OCI-LY1 (cell line): ENCODE measurements at regions not wholly inside any gene's neighbourhood (a gene's known extent, or its start where the extent isn't known, plus 50 kb on each side); places are given as distances from the start of the nearest gene placed in this dataset.

Source experiments
- H2AFZ ChIP-seq: fragments of 200-600 bp; sonication (generic), shearing (Covaris generic); 2 replicates; pipeline ENCODE4 v1.6.0; 2014; ENCODE audit warnings: antibody characterized with exemption, mild to moderate bottlenecking, low read length
- H3F3A ChIP-seq: fragments of 200-600 bp; sonication (generic), shearing (Covaris generic); 2 replicates; pipeline ENCODE4 v1.6.0; 2014; ENCODE audit warnings: mild to moderate bottlenecking, antibody characterized with exemption, low read length, moderate library complexity; ENCODE audit not compliant: insufficient read depth
- H3K27ac ChIP-seq: fragments of 200-600 bp; sonication (generic); 2 replicates; pipeline ENCODE4 v1.5.1; 2014; ENCODE audit warnings: low read length, mixed run types, mild to moderate bottlenecking, low read depth; ENCODE audit not compliant: poor library complexity, severe bottlenecking
- H3K27me3 ChIP-seq: fragments of 200-600 bp; sonication (generic); 2 replicates; pipeline ENCODE4 v1.6.0; 2014; ENCODE audit warnings: antibody characterized with exemption, mild to moderate bottlenecking, low read length, moderate library complexity; ENCODE audit not compliant: insufficient read depth
- H3K36me3 ChIP-seq: fragments of 200-600 bp; sonication (generic); 2 replicates; pipeline ENCODE4 v1.6.1; 2014; ENCODE audit warnings: mild to moderate bottlenecking, antibody characterized with exemption, low read length, moderate library complexity, mixed read lengths; ENCODE audit not compliant: insufficient read depth
- H3K4me1 ChIP-seq: fragments of 200-600 bp; sonication (generic); 2 replicates; pipeline ENCODE4 v1.5.1; 2014; ENCODE audit warnings: mild to moderate bottlenecking, low read length, moderate library complexity; ENCODE audit not compliant: insufficient read depth, severe bottlenecking
- H3K4me2 ChIP-seq: fragments of 200-600 bp; sonication (generic), shearing (Covaris generic); 2 replicates; pipeline ENCODE4 v1.6.1; 2014; ENCODE audit warnings: low read length
- H3K4me3 ChIP-seq: fragments of 200-600 bp; sonication (generic); 2 replicates; pipeline ENCODE4 v1.5.1; 2014; ENCODE audit warnings: low read length, low read depth, mild to moderate bottlenecking, mixed read lengths; ENCODE audit not compliant: poor library complexity, severe bottlenecking
- H3K79me2 ChIP-seq: fragments of 200-600 bp; shearing (Covaris generic); 2 replicates; pipeline ENCODE4 v1.6.1; 2016; ENCODE audit warnings: mixed run types, low read length, mixed read lengths; ENCODE audit not compliant: insufficient read depth
- H3K9ac ChIP-seq: fragments of 200-600 bp; sonication (generic), shearing (Covaris generic); 2 replicates; pipeline ENCODE4 v1.6.1; 2014; ENCODE audit warnings: mild to moderate bottlenecking, low read length, mixed read lengths
- H3K9me2 ChIP-seq: fragments of 200-600 bp; sonication (generic), shearing (Covaris generic); 2 replicates; pipeline ENCODE4 v1.6.1; 2014; ENCODE audit warnings: low read depth, mild to moderate bottlenecking, low read length, mixed read lengths
- H3K9me3 ChIP-seq: fragments of 200-600 bp; shearing (Covaris generic); 2 replicates; pipeline ENCODE4 v1.6.1; 2014; ENCODE audit warnings: low read length, mixed read lengths
- H4K20me1 ChIP-seq: fragments of 200-600 bp; sonication (generic), shearing (Covaris generic); 2 replicates; pipeline ENCODE4 v1.6.0; 2016; ENCODE audit warnings: mild to moderate bottlenecking, low read length; ENCODE audit not compliant: insufficient read depth
- EZH2 ChIP-seq: fragments of 200-600 bp; sonication (generic), shearing (Covaris generic); IDR thresholded peaks from 2 replicates; pipeline ENCODE4 v1.8.0; 2017; ENCODE audit warnings: borderline replicate concordance, mixed run types, mild to moderate bottlenecking, antibody characterized with exemption, low read length, moderate library complexity, mixed read lengths
- TF ChIP-seq, protein P1 (sequence below): fragments of 200-600 bp; sonication (generic), shearing (Covaris generic); IDR thresholded peaks from 2 replicates; pipeline ENCODE4 v1.5.1; 2017; ENCODE audit warnings: mild to moderate bottlenecking, antibody characterized with exemption, low read length, moderate library complexity, mixed read lengths

DNA sequence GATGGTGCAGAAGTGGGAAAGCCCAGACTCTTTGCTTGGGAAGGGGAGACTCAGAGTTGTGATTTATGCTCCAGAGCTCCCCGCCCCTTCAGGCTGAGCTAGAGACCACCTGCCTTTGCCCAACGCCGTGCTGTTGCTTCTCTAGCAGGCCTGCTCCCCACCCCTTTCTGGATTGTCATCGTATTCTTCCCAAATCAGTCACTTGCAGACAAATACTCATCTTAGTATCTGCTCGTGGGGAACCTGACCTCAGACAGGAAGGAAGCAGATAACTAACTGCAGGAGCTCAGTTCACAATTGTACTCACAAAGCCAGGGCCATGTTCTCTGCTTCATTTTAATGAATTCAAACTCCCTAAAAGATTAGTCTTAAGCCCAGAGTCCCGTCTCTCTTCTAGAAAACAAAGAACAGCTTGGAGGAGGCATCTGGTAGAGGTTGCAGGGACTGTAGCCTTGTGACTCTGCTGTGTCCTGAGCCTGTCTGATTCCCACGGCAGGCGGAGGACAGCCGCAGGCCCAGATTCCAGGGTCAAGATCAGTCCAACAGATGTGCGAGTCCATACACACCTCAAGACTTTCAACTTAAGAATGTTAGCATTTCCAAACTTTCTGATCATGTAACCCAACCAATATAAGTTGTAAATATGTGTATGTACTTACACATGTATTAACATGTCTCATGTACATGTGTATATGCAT lies 57.2 kb upstream of the GGTLC1 start:
- H3K79me2 ChIP-seq, result no peaks in the 10 kb centered on the region
- no peak overlapping the region for H3K27ac ChIP-seq
- H3F3A ChIP-seq, result no peaks in the 10 kb centered on the region
- no peak overlapping the region for H3K9ac ChIP-seq
- no peaks in the 10 kb centered on the region for H3K4me1 ChIP-seq
- H3K4me2 ChIP-seq, result no peak overlapping the region
- TF ChIP-seq, protein P1, sequence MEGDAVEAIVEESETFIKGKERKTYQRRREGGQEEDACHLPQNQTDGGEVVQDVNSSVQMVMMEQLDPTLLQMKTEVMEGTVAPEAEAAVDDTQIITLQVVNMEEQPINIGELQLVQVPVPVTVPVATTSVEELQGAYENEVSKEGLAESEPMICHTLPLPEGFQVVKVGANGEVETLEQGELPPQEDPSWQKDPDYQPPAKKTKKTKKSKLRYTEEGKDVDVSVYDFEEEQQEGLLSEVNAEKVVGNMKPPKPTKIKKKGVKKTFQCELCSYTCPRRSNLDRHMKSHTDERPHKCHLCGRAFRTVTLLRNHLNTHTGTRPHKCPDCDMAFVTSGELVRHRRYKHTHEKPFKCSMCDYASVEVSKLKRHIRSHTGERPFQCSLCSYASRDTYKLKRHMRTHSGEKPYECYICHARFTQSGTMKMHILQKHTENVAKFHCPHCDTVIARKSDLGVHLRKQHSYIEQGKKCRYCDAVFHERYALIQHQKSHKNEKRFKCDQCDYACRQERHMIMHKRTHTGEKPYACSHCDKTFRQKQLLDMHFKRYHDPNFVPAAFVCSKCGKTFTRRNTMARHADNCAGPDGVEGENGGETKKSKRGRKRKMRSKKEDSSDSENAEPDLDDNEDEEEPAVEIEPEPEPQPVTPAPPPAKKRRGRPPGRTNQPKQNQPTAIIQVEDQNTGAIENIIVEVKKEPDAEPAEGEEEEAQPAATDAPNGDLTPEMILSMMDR, result no peak
- no peak for TF ChIP-seq EZH2
- no peak overlapping the region for H2AFZ ChIP-seq
- H3K27me3 ChIP-seq, result no peaks in the 10 kb centered on the region
- H3K36me3 ChIP-seq, result no peaks in the 10 kb centered on the region
- no peak overlapping the region for H3K4me3 ChIP-seq
- H4K20me1 ChIP-seq, result no peaks in the 10 kb centered on the region
- H3K9me2 ChIP-seq, result no peaks in the 10 kb centered on the region
- H3K9me3 ChIP-seq, result no peaks in the 10 kb centered on the region

DNA sequence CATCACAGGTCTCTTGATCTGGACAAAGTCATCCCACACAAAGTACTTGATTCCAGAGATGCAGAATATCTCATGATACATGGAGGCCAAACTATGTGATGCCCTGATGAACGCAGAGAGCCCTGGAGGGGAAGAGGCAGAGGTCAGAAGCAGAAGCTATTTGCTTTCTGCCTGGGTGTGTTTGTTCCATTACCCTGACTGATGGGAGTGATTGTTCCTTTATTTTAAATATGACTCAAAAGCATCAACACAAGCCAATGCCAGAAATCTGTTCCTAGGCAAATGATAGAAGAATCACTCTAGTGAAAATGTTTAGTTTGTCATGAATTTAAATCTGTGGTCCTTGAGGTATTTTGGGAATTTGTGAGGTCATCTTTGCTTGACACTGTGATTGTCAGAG lies 54.7 kb upstream of the GGTLC1 start:
- Histone ChIP-seq H3K9me3 (no peaks in the 10 kb centered on the region), H3K4me3 (no peak overlapping the region), H4K20me1 (no peaks in the 10 kb centered on the region), H2AFZ (no peak overlapping the region), H3K4me2 (no peak overlapping the region), H3K27ac (no peak overlapping the region), H3K79me2 (no peaks in the 10 kb centered on the region), H3K27me3 (no peaks in the 10 kb centered on the region), H3F3A (no peaks in the 10 kb centered on the region), H3K4me1 (no peaks in the 10 kb centered on the region), H3K9ac (no peak overlapping the region), H3K9me2 (no peaks in the 10 kb centered on the region), H3K36me3 (no peaks in the 10 kb centered on the region)
- TF ChIP-seq, protein P1, result no peak
- no peak for TF ChIP-seq EZH2

- Histone ChIP-seq H3K9me3 (no peaks in the 10 kb centered on the region), H3K79me2 (no peaks in the 10 kb centered on the region), H4K20me1 (no peaks in the 10 kb centered on the region), H2AFZ (no peak overlapping the region), H3K4me2 (no peak overlapping the region), H3K36me3 (no peaks in the 10 kb centered on the region), H3K4me1 (no peaks in the 10 kb centered on the region), H3K9me2 (no peaks in the 10 kb centered on the region), H3F3A (no peaks in the 10 kb centered on the region), H3K27ac (no peak overlapping the region), H3K4me3 (no peak overlapping the region), H3K9ac (no peak overlapping the region), H3K27me3 (no peaks in the 10 kb centered on the region)
- TF ChIP-seq, protein P1, result no peak
- no peak for TF ChIP-seq EZH2
Observed at GRCh38 chr20:24042646-24043045, 54.1 kb upstream of the GGTLC1 start.
